Calu3 (cell line): ENCODE measurements at regions not wholly inside any gene's neighbourhood (a gene's known extent, or its start where the extent isn't known, plus 50 kb on each side); places are given as distances from the start of the nearest gene placed in this dataset.

ENCODE experiments used
- BruUV-seq: library from RNA; stranded (reverse); fragments of 400-500 nt; replicated peaks from 2 replicates; lab custom pipeline; 2021; lab: Mats Ljungman, UMichigan
- CTCF ChIA-PET: fragments of 300-600 bp; sonication (Branson Sonifier 250); formaldehyde crosslinking; loops from one replicate; lab custom pipeline; 2022; ENCODE audit warnings: antibody characterized with exemption; lab: Charles Lee
- DNase-seq: peaks from one replicate; pipeline ENCODE4 v3.0.0; 2022
- H3K27ac Mint-ChIP-seq: one replicate; pipeline ENCODE4 v1.8.0; 2022; ENCODE audit warnings: mixed read lengths; ENCODE audit not compliant: unreplicated experiment
- H3K27me3 Mint-ChIP-seq: one replicate; pipeline ENCODE4 v1.8.0; 2022; ENCODE audit warnings: mixed read lengths; ENCODE audit not compliant: unreplicated experiment
- H3K36me3 Mint-ChIP-seq: one replicate; pipeline ENCODE4 v1.8.0; 2022; ENCODE audit warnings: mild to moderate bottlenecking, moderate library complexity, mixed read lengths; ENCODE audit not compliant: insufficient read depth, unreplicated experiment
- H3K4me1 Mint-ChIP-seq: one replicate; pipeline ENCODE4 v1.8.0; 2022; ENCODE audit warnings: mild to moderate bottlenecking, low read depth, mixed read lengths; ENCODE audit not compliant: unreplicated experiment
- H3K4me3 Mint-ChIP-seq: one replicate; pipeline ENCODE4 v1.8.0; 2022; ENCODE audit warnings: mild to moderate bottlenecking, low read depth, moderate library complexity, mixed read lengths; ENCODE audit not compliant: unreplicated experiment
- H3K9me3 Mint-ChIP-seq: one replicate; pipeline ENCODE4 v1.8.0; 2022; ENCODE audit warnings: low read depth, mixed read lengths; ENCODE audit not compliant: unreplicated experiment
- CTCF ChIP-seq: fragments of 200-600 bp; IDR thresholded peaks from one replicate; pipeline ENCODE4 v1.8.0; 2022; ENCODE audit warnings: antibody characterized with exemption; ENCODE audit not compliant: unreplicated experiment
- intact Hi-C: fragments of 100-400 bp; cut with micrococcal nuclease; formaldehyde crosslinking; loops from one replicate; pipeline ENCODE4 v1.10.0; 2022; ENCODE audit not compliant: unreplicated experiment

DNA sequence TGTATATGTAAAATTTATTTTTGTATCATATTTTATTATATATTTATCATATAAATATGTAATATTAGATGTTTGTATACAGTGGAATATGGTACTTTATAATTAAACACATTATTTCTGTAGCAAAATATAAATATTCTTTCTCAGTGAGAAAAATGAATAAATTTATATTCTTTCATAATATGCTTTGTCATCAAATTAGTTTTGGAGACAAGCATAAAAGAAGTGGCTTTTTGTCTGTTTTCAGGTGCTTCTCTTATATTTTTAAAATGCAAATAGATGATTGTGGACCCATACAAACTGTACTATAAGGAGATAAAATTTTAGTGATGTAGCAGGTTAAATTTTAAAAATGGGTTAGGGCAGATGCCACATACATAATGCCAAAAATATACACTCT is 222.4 kb upstream of the CNTN5 start:
- no peaks in the 10 kb centered on the region for H3K36me3 Mint-ChIP-seq
- TF ChIP-seq CTCF: no peak
- DNase-seq: no peak
- H3K9me3 Mint-ChIP-seq: peaks cover 6% of the 10 kb centered on the region
- no peaks in the 10 kb centered on the region for H3K27me3 Mint-ChIP-seq
- no TSS peak for BruUV-seq
- no peaks in the 10 kb centered on the region for H3K4me1 Mint-ChIP-seq
- H3K4me3 Mint-ChIP-seq: no peak overlapping the region
- H3K27ac Mint-ChIP-seq: no peak overlapping the region
- CTCF ChIA-PET: no interaction called here
- intact Hi-C loops: no loop called here

GRCh38 chr11:98800696-98801095 is 220.1 kb upstream of the CNTN5 start:
- Mint-ChIP-seq H3K36me3 (no peaks in the 10 kb centered on the region), H3K9me3 (no peaks in the 10 kb centered on the region), H3K4me3 (no peak overlapping the region), H3K4me1 (no peaks in the 10 kb centered on the region), H3K27ac (no peak overlapping the region), H3K27me3 (no peaks in the 10 kb centered on the region)
- TF ChIP-seq CTCF: no peak
- no TSS peak for BruUV-seq
- intact Hi-C loops: no loop called here
- no peak for DNase-seq
- CTCF ChIA-PET: no interaction called here

DNA sequence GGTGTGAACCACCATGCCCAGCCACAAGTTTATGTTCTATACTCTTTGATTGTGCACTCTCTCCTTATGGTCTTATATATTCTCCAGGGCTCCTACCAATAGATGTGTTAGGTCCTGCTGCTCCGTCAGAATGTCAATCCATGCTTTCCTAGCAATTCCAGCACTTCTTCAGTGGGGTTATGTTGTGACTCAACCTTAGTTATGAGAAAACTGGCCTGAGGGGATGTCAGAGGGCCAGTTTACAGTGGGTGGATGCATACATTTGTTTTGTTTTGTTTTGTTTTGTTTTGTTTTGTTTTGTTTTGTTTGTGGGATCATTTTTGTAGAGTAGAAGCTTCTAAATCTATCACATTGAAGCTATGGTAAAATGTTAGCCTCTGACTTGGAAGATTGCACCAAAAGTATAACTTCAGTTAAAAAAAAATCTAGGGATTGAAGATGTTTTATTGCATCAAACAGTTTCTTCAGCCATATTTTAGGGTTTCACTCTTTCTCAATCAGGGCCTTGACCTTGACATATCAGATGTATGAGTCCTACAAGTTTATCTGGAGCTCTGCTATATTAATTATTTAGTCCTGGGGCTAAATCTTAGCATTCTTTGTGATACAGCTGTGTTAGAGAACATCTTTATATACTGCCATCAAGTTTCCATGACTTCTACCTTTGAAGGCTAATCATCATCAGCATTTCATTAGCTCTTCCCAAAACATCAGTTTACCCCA is 191.6 kb upstream of the CNTN5 start:
- no peak overlapping the region for H3K27ac Mint-ChIP-seq
- H3K4me3 Mint-ChIP-seq: no peak overlapping the region
- no peak for TF ChIP-seq CTCF
- BruUV-seq: no TSS peak
- peaks cover 8% of the 10 kb centered on the region for H3K9me3 Mint-ChIP-seq
- H3K36me3 Mint-ChIP-seq: no peaks in the 10 kb centered on the region
- CTCF ChIA-PET: interaction anchor here (0.6 kb wide), 1 partner anchor 1301 kb away, joined by 4 read pairs; no protein-coding TSS in a partner anchor
- no peaks in the 10 kb centered on the region for H3K4me1 Mint-ChIP-seq
- no peaks in the 10 kb centered on the region for H3K27me3 Mint-ChIP-seq
- DNase-seq: no peak
- intact Hi-C loops: no loop called here

GRCh38 chr11:98829971-98830370 is 190.8 kb upstream of the CNTN5 start:
- no peak for TF ChIP-seq CTCF
- Mint-ChIP-seq H3K4me1 (no peaks in the 10 kb centered on the region), H3K4me3 (no peak overlapping the region), H3K27ac (no peak overlapping the region), H3K36me3 (no peaks in the 10 kb centered on the region), H3K27me3 (no peaks in the 10 kb centered on the region), H3K9me3 (peaks cover 14% of the 10 kb centered on the region)
- intact Hi-C loops: no loop called here
- no peak for DNase-seq
- CTCF ChIA-PET: no interaction called here
- BruUV-seq: no TSS peak
